HEK293T (cell line): ENCODE measurements at regions not wholly inside any gene's neighbourhood (a gene's known extent, or its start where the extent isn't known, plus 50 kb on each side); places are given as distances from the start of the nearest gene placed in this dataset.

Experiments
- ARNT ChIP-seq: fragments of 450-650 bp; IDR thresholded peaks from 2 replicates; pipeline ENCODE4 v1.6.1; 2017; ENCODE audit warnings: mild to moderate bottlenecking
- BHLHE40 ChIP-seq: fragments of 450-650 bp; IDR thresholded peaks from 2 replicates; pipeline ENCODE4 v1.6.1; 2016; ENCODE audit warnings: mild to moderate bottlenecking, moderate library complexity, borderline replicate concordance
- ELF4 ChIP-seq: fragments of 450-650 bp; IDR thresholded peaks from 2 replicates; pipeline ENCODE4 v1.6.1; 2017; ENCODE audit warnings: antibody characterized with exemption
- FOXA1 ChIP-seq: fragments of 450-650 bp; IDR thresholded peaks from 2 replicates; pipeline ENCODE4 v1.6.1; 2016; ENCODE audit warnings: mild to moderate bottlenecking
- FOXK2 ChIP-seq: fragments of 450-650 bp; IDR thresholded peaks from 2 replicates; pipeline ENCODE4 v1.6.1; 2016; ENCODE audit warnings: mild to moderate bottlenecking
- FOXM1 ChIP-seq: fragments of 450-650 bp; IDR thresholded peaks from 2 replicates; pipeline ENCODE4 v1.6.1; 2017; ENCODE audit warnings: mild to moderate bottlenecking, borderline replicate concordance
- NFRKB ChIP-seq: fragments of 450-650 bp; IDR thresholded peaks from 2 replicates; pipeline ENCODE4 v1.6.1; 2016; ENCODE audit warnings: mild to moderate bottlenecking, moderate library complexity
- SP1 ChIP-seq: fragments of 450-650 bp; IDR thresholded peaks from 2 replicates; pipeline ENCODE4 v1.6.1; 2017
- SUZ12 ChIP-seq: fragments of 450-650 bp; IDR thresholded peaks from 2 replicates; pipeline ENCODE4 v1.6.1; 2016; ENCODE audit warnings: mild to moderate bottlenecking

- TF ChIP-seq SP1 (no peak), FOXM1 (no peak), FOXA1 (no peak), FOXK2 (no peak), BHLHE40 (no peak), NFRKB (no peak), SUZ12 (no peak), ARNT (no peak), ELF4 (no peak)
Observed at GRCh38 chr6:137799950-137800568, 67.0 kb upstream of the TNFAIP3 start.
